HG03108 (cell line): ENCODE measurements at regions not wholly inside any gene's neighbourhood (a gene's known extent, or its start where the extent isn't known, plus 50 kb on each side); places are given as distances from the start of the nearest gene placed in this dataset.
"Not testable (repeated sequence)": the region's sequence is repeated elsewhere in the genome, so short reads cannot be mapped to it uniquely, and the experiment has no call there.

Experiments
- ATAC-seq: cut with Tn5 transposase; IDR thresholded peaks from one replicate; pipeline ENCODE4 v1.9.1; 2021; ENCODE audit warnings: moderate library complexity; ENCODE audit not compliant: unreplicated experiment

DNA sequence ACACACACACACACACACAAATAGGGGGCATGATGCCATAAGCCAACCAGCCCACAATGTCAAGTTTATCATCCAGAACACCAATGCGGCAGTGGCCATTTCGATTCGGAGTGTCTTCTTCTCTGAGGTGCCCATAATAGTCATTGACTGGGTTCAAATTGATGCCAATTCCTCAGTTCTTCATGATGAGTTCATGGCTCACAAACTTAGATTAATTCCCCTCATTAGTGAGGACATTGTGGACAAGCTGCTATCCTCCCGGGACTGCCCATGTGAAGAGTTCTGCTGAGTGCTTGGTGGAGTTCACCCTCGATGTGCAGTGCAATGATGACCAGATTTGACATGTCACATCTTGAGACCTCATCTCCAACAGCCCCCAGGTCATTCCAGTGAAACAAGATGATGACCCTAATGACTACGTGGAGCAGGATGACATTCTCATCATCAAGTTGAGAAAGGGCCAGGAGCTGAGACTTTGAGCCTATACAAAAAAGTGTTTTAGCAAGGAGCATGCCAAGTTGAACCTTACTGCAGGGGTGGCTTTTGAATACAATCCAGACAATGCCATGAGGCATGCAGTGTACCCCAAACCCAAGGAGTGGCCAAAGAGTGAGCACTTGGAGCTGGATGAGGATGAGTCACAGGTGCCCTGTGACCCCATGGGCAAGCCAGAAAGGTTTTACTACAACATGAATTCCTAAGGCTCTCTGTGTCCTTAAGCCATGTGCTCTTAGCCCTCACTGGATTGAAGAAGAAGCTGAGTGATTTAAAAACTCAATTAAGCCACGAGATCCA lies 211.6 kb upstream of the SAMSN1 start:
- ATAC-seq: no peak

DNA sequence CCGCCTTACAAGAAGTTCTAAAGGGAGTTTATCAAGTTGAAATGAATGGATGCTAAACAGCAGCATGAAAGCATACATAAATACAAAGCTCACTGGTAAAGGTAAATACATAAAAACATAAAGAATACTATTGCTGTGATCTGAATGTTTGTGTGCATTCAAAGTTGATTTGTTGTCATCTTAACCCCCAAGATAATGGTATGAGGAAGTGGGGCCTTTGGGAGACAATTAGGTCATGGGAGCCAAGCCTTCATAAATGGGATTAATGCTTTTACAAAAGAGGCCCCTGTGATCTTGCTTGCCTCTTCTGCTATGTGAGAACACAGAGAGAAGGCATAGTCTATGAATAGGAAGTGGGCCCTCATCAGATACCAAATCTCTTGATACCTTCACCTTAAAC lies 209.0 kb upstream of the SAMSN1 start:
- ATAC-seq: no peak

DNA sequence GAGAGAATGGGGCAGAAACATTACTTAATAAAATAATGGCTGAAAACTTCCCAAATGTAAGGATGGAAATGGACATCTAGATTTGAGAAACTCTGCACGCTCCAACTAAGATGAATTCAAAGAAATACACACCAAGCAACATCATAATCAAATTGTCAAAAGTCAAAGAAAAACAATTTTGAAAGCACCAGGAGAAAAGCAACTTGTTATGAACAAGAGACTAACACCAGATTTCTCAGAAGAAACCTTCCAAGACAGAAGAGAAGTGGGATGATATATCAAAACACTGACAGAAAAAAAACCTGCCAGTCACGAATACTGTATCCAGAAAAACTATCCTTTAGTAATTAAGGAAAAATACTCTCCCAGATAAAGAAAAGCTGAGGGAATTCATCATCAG lies 208.6 kb upstream of the SAMSN1 start:
- no peak for ATAC-seq

DNA sequence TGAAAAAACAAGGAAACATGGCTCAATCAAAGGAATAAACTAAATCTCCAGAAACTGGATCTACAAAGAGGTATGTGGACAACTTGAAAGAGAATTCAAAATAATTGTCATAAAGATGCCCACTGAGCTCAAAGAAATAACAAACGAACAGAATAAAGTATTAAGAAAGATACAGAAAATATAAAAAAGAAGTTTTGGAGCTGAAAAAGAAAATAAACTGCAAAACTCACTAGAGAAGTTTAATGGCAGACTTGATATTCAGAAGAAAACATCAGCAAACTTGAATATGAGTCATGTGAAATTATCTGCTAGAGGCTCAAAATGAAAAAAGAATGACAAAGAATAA lies 208.1 kb upstream of the SAMSN1 start:
- no peak for ATAC-seq

DNA sequence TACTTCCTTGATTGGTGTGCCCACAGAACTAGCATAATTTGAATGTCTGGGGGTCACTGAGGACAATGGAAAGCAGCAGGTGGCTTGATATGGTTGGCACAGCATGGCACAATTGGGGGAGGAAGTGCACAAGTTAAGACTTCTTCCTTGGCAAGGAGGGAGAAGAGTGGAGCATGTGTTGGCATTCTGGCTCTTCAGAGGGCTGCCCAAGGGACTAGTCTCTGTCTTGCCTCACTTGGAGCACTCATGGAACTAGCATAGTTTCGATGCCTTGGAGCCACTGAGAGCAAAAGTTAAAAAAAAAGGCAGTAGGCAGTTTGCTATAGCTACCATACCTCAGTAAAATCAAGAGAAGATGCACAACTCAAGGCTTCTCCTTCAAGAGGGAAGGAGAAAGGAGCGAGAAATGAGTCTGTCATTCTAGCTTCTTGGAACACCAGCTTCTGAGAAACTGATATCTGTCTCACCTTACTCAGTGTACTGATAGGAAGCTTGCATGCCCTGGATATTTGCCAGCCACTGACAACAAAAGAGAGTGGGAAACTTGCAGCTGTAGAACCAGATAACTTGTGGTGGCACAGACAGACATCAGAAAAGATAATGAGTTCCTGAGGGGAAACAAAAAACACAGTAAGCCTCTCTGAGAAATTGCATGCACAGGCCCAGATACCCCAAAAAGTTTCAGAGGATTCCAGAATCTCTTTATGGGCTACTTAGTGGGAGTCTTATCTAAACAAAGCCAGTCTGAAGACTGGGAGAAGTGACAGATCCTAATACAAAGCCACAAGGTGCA lies 207.5 kb upstream of the SAMSN1 start:
- no peak for ATAC-seq

GRCh38 chr21:14753069-14753465 lies 207.0 kb upstream of the SAMSN1 start:
- ATAC-seq: no peak

GRCh38 chr21:14752345-14752909 lies 206.3 kb upstream of the SAMSN1 start:
- ATAC-seq: no peak

DNA sequence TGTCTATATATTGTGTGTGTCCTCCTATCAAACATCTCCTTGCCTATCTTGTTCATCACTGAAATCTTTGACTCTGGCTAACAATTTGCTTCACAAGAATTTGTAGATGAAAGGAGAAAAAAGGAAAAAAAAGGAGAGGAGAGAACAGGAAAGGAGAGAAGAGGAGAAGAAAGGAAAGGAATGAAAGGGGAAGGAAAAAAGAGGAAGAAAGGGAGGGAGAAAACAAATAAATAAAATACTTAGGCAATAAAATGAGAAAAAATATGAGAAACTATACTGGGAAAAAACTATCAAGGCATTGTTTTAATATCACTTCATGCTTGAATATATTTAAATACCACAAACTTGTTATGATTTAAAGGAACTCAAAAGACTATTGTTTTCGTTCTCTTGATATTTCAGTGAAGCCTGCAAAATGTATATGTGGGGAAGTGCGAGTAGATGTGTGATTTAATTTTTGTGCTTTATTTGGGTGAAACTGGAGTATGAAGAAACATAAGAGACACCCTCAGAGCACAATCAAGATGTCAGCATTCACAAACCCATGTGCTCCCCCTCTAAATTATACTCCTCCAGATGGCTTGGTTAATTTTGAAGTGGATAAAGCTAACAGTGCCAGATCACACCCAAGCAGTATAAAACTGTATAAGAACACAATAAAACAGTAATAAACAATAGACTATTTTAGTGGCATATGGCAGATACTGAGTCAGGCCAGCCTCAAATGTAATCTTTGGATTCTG lies 205.7 kb upstream of the SAMSN1 start:
- no peak for ATAC-seq

GRCh38 chr21:14751011-14751410 lies 204.9 kb upstream of the SAMSN1 start:
- no peak for ATAC-seq

- ATAC-seq: no peak
Observed at GRCh38 chr21:14750041-14750440, 203.9 kb upstream of the SAMSN1 start.

GRCh38 chr21:14748662-14749061 lies 202.5 kb upstream of the SAMSN1 start:
- no peak for ATAC-seq

GRCh38 chr21:14744368-14744767 lies 198.3 kb upstream of the SAMSN1 start:
- ATAC-seq: no peak

DNA sequence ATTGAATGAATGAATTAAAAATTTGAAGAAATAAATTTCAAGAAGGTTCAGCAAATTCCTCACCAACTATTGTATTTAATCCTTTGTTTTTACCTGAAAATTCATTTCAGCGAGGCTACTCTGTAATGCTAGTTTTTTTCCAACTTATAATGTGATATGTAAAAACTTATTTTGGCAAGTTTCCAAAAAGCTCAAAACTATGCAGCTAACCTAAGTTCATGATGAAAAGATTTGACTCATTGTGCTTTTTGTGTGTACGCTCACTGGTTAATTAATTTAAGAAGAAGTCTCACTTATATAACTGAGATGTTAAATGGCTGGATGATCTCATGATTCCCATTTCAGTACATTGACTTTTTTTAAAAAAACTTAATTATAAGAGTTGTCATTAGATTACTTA lies 196.0 kb upstream of the SAMSN1 start:
- ATAC-seq: no peak

- no peak for ATAC-seq
Observed at GRCh38 chr21:14741256-14741655, 195.1 kb upstream of the SAMSN1 start.

DNA sequence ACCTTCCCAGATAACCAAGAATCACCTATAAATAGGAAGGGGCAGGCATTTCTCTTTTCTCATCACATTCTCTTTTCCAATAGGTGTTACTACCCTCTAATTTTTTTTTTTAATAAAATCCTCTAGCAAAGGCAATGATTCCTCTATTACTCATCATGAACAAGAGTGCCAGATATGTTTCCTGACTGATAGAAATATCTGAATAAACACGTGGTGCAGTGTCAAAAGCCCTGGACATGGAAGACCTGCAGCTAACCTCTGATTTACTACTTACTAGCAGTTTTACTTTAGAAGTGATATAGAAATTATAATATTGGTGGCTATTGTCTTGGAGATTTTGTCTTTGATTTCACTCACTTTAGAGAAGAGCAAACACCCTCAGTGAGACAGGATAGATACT lies 194.6 kb upstream of the SAMSN1 start:
- no peak for ATAC-seq

DNA sequence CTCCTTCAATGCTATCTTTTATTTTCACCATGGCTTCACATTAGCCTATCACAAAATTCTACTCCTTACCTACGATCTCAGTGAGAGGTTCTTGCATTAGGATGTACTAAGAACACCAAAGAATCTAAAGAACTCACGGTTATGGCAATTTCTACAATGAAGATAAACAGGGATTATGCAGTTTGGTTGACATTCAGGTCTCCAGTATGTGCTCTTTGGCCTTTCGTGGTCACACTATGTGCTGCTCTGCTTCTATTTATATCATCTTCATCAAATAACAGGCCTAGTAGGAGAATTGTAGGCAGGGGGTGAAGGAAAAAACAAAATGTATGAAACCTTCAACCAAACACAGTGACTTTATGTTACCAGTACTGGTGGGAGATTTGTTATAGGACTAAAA lies 194.0 kb upstream of the SAMSN1 start:
- ATAC-seq: no peak

GRCh38 chr21:14739590-14739989 lies 193.5 kb upstream of the SAMSN1 start:
- no peak for ATAC-seq

DNA sequence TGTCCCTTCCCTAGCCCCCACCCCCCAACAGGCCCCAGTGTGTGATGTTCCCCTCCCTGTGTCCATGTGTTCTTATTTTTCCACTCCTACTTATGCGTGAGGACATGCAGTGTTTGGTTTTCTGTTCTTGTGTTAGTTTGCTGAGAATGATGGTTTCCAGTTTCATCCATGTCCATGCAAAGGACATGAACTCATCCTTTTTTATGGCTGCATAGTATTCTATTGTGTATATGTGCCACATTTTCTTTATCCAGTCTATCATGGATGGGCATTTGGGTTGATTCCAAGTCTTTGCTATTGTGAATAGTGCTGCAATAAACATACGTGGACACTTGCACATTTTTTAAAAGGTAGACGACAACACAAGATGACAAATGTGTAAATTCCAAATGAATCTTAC lies 192.5 kb upstream of the SAMSN1 start:
- ATAC-seq: not testable (repeated sequence)

DNA sequence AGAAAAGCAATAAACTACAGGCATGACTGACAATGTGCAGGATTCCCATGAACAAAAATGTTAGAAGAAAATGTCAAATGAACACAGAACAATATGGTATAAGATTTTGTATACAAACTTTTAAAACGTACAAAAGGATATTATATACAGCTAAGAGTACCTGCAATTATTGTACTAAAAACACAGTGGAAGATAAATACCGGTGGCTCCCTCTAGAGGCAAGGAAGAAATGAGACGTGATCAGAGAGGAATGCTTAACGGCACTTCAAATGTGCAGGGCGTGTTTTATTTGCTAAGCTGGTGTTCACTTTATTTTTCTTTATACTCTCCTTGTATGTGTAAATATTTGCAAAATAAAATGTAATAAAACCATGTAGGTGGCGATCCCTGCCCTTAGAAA lies 191.8 kb upstream of the SAMSN1 start:
- no peak for ATAC-seq

- ATAC-seq: no peak
Observed at GRCh38 chr21:14737284-14737691, 191.2 kb upstream of the SAMSN1 start.

GRCh38 chr21:14736672-14737071 lies 190.6 kb upstream of the SAMSN1 start:
- no peak for ATAC-seq
